Epithelial cell of proximal tubule (primary cell): ENCODE measurements at regions not wholly inside any gene's neighbourhood (a gene's known extent, or its start where the extent isn't known, plus 50 kb on each side); places are given as distances from the start of the nearest gene placed in this dataset.

Source experiments
- DNase-seq: peaks from one replicate; pipeline ENCODE4 v3.0.0-alpha.2; 2011; ENCODE audit warnings: low read depth
- H3K4me3 ChIP-seq: 2 replicates; pipeline ENCODE4 v1.5.1; 2011; ENCODE audit warnings: low read depth, mild to moderate bottlenecking, low read length
- TF ChIP-seq, protein P1 (sequence below): conservative IDR thresholded peaks from 2 replicates; pipeline ENCODE4 v1.5.1; 2012; ENCODE audit warnings: low read depth, mild to moderate bottlenecking, low read length

DNA sequence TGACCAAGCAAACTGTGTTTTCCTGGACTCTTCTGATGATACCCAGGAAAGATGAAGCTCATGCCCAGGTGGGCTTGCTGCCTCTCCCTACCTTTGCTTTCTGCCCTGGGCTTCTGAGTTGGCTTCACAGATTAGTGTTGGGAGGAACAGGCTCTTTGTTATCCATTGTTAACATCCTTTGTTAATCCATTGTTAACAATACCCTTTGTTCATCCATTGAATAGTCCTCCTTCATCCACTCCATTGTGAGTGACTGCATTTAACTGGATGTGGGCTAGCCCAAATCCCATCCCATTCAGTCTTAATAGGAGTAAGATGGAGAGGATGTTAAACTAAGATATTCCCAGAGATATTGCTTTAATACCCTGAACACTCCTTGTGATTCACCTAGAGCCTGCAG lies 199.0 kb upstream of the LNX1 start:
- no peak overlapping the region for H3K4me3 ChIP-seq
- DNase-seq = no peak
- TF ChIP-seq, protein P1, sequence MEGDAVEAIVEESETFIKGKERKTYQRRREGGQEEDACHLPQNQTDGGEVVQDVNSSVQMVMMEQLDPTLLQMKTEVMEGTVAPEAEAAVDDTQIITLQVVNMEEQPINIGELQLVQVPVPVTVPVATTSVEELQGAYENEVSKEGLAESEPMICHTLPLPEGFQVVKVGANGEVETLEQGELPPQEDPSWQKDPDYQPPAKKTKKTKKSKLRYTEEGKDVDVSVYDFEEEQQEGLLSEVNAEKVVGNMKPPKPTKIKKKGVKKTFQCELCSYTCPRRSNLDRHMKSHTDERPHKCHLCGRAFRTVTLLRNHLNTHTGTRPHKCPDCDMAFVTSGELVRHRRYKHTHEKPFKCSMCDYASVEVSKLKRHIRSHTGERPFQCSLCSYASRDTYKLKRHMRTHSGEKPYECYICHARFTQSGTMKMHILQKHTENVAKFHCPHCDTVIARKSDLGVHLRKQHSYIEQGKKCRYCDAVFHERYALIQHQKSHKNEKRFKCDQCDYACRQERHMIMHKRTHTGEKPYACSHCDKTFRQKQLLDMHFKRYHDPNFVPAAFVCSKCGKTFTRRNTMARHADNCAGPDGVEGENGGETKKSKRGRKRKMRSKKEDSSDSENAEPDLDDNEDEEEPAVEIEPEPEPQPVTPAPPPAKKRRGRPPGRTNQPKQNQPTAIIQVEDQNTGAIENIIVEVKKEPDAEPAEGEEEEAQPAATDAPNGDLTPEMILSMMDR = no peak

DNA sequence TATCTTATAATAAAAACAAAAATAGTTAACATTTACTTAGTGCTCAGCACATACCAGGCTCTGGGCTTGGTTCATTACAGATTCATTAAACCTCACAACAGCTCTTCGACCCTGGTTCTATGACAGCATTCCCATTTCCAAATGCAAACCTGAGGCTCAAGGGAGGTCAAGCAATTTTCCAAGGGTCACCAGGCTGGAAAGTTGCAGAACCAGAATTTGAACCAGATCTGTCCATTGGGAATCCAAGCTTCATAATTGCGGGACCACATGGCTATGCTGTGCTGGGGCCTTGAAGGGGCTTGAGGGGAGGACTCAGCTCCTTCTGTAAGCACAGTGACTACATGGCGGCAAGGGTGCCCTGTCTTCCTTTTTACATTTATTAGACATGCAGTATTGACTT lies 197.3 kb upstream of the LNX1 start:
- no peak overlapping the region for H3K4me3 ChIP-seq
- DNase-seq = no peak
- TF ChIP-seq, protein P1 = no peak

DNA sequence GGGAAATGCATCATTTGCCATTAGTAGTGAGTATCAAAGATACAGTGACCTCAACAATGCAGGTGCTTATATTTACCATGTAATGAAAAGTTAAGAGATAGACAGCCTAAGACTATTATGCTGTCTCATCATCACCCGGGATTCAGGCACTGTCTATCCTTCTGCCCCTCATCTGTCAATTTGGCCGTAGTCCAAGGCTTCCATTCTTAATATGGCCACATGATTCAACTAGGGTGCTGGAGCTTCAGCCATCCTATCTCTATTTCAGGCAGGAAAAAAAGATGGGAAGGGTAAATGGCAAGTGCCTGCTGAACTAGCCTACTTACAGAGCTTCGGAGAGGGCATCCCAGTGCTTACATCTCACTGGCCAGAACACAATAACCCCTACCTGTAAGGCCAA lies 196.7 kb upstream of the LNX1 start:
- DNase-seq = no peak
- TF ChIP-seq, protein P1 = no peak
- no peak overlapping the region for H3K4me3 ChIP-seq

DNA sequence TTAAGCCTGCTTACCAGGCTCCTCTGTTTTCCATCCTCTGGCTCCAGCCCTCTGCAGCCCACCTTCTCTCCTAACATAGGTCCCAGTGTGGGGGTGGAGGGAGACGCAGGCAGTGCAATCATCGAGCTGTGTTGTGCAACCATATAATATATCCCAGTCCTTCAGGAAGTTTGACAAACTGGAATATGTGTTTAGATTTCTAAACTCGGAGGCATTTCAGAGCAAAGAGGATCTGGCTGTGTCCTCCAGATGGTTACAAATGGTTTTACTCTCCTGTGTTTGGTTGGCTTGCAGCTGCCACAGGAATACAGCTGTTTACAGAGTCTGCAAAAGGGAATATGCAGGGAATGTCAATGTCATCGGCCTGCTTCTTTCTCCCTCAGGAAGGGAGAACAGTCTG lies 195.3 kb upstream of the LNX1 start:
- TF ChIP-seq, protein P1 = no peak
- H3K4me3 ChIP-seq = no peak overlapping the region
- DNase-seq = no peak

DNA sequence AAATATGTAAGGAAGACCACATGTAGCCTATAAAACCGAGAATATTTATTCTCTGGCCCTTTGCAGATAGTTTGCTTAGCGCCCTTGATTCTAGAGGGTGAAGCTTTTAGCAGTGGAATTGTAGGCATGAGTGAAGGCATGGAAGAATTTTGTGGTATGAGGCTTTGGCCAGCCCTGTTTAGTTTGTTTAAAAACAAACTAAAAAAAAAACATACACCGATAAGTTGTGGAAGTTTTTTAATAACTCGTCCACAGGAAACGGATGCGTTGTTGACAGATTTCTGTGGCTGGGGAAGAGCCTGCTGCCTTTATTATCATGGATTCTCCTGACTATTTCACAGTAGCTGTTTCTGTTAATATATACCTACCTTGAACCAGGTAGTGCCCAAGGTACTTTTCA lies 194.7 kb upstream of the LNX1 start:
- TF ChIP-seq, protein P1 = no peak
- DNase-seq = no peak
- H3K4me3 ChIP-seq = no peak overlapping the region

DNA sequence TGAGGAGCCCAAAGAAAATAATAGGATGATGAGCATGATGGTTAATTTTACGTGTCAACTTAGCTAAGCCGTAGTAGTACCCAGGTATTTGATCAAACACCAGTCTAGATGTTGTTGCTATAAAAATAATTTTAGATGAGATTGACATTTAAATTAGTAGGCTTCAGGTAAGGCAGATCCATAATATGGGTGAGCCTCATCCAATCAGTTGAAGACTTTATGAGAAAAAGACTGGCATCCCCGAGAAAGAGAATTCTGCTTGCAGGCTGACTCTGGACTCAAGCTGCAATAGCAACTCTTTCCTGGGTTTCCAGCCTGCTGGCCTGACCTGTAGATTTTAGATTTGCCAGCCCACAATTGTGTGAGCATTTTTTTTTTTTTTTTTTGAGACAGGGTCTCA lies 192.8 kb upstream of the LNX1 start:
- TF ChIP-seq, protein P1 = no peak
- no peak overlapping the region for H3K4me3 ChIP-seq
- no peak for DNase-seq

DNA sequence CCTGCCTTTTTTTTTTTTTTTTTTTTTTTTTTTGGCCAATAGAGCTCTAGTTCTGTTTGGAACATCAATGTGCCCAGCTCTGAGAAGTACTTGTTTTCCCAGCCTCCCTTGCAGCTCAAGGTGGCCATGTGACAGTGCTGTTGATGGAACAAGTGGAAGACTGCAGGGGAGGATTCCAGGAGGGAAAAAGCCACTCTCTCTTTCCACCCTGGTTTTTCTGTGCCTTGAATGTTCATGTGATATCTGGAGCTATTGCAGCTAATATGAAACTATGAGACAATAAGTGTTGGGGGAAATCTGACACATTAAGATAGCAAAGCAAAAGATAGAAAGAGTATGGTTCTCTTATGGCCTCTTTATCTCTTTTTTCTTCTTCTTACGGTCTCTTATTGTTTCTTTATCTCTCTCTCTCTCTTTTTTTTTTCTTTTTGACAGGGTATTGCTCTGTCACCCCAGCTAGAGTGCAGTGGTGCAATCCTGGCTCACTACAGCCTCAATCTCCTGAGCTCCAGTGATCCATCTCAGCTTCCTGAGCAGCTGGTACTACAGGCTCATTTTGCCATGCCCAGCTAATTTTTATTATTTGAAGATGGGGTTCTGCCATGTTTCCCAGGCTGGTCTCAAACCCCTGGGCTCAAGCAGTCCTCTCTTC lies 192.0 kb upstream of the LNX1 start:
- TF ChIP-seq, protein P1 = no peak
- H3K4me3 ChIP-seq = no peak overlapping the region
- no peak for DNase-seq
